Stimulated activated CD4-positive, alpha-beta T cell treated with anti-CD3 and anti-CD28 coated beads, Interleukin-12 subunit alpha, Interleukin-12 subunit beta, amount 100 ng/mL, for 48 hours (primary cell): ENCODE measurements at regions not wholly inside any gene's neighbourhood (a gene's known extent, or its start where the extent isn't known, plus 50 kb on each side); places are given as distances from the start of the nearest gene placed in this dataset.

Experiments used
- DNase-seq, 3 donors: peaks; one replicate each; pipeline ENCODE4 v3.0.0-alpha.2; 2020; ENCODE audit warnings: low read depth in 2 of 3, low spot score in 1 of 3

GRCh38 chr3:163048881-163049280 is 1552.3 kb downstream of the OTOL1 start:
- DNase-seq, result no peak

- DNase-seq, result peak in 2 of 3 donors; percentile 5 to 49
Observed at GRCh38 chr3:163056874-163057497, 1560.4 kb downstream of the OTOL1 start.

GRCh38 chr3:163058031-163058854 is 1561.6 kb downstream of the OTOL1 start:
- no peak for DNase-seq

GRCh38 chr3:163071713-163072112 is 1575.1 kb downstream of the OTOL1 start:
- DNase-seq, result no peak
